Mesodermal cell (in vitro differentiated cells): ENCODE measurements at regions not wholly inside any gene's neighbourhood (a gene's known extent, or its start where the extent isn't known, plus 50 kb on each side); places are given as distances from the start of the nearest gene placed in this dataset.

Experiments
- H3K27ac ChIP-seq: 2 replicates; pipeline ENCODE4 v1.7.0; 2013; ENCODE audit warnings: mild to moderate bottlenecking, low read depth, low read length, moderate library complexity; ENCODE audit not compliant: severe bottlenecking
- H3K36me3 ChIP-seq: 2 replicates; pipeline ENCODE4 v1.7.1; 2013; ENCODE audit warnings: mild to moderate bottlenecking, low read length, moderate library complexity; ENCODE audit not compliant: control insufficient read depth, insufficient read depth
- H3K4me1 ChIP-seq: one replicate; pipeline ENCODE4 v1.7.1; 2013; ENCODE audit warnings: mild to moderate bottlenecking, low read length; ENCODE audit not compliant: insufficient read depth, control insufficient read depth, poor library complexity, severe bottlenecking
- H3K4me3 ChIP-seq: 2 replicates; pipeline ENCODE4 v1.7.0; 2013; ENCODE audit warnings: low read length, control low read depth, mild to moderate bottlenecking; ENCODE audit not compliant: insufficient read depth, poor library complexity, severe bottlenecking; ENCODE audit errors: extremely low read depth
- H3K9me3 ChIP-seq: 2 replicates; pipeline ENCODE4 v1.7.1; 2013; ENCODE audit warnings: mild to moderate bottlenecking, low read length, moderate library complexity; ENCODE audit not compliant: control insufficient read depth
- WGBS, 2 experiments: methylation state at CpG; one replicate each; pipeline ENCODE4 v1.1.5; 2013; ENCODE audit warnings: missing lambda C conversion rate in 2 of 2; ENCODE audit not compliant: insufficient coverage in 2 of 2; 5-methylcytosine and 5-hydroxymethylcytosine counted together

DNA sequence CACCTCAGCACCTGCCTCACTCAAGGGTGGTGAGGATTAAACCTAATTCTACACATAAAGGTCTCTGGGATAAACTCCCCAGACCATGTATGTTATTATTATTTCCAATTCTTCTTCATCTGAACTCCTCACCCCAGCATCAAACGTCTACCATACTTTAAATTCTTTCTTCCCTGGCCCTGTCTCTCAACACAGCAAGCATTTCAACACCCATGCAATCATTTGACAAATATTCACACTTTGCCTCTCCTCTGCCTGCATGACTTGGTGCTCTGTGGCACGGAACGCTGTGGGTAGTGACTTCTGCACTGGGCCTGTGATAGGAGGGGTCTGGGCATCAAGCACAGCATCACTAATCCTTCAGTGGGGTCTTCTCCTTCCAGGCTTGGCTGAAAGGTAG lies 490.8 kb downstream of the TNS3 start:
- no peak overlapping the region for H3K27ac ChIP-seq
- no peaks in the 10 kb centered on the region for H3K36me3 ChIP-seq
- peaks cover 3% of the 10 kb centered on the region for H3K4me1 ChIP-seq
- H3K4me3 ChIP-seq = no peak overlapping the region
- no peaks in the 10 kb centered on the region for H3K9me3 ChIP-seq
- WGBS, 2 experiments = 73 to 80% methylated on average over 1 to 3 of the region's 3 CpGs

DNA sequence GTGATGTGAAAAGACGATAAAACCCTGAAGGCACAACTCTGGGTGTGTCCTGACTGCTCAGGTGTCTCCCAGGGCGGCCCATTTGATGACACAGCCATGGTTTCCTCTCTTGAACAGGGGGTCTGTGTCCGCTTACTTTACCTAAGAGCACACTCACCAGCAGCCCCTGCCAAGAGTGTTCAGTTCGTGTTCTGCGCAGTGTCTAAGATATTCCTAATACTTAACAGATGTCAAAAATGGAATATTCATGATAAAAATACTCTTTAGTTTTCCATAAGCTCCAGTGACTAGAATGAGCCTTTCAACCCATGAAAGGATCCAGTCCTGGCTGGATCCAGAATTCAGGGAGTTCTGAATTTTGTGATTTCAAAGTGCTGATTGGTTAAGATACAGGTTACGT lies 492.4 kb downstream of the TNS3 start:
- Histone ChIP-seq H3K27ac (no peak overlapping the region), H3K4me3 (no peak overlapping the region), H3K4me1 (peaks cover 7% of the 10 kb centered on the region), H3K36me3 (no peaks in the 10 kb centered on the region), H3K9me3 (no peaks in the 10 kb centered on the region)
- 82 to 94% methylated on average over 2 to 3 of the region's 6 CpGs for WGBS, 2 experiments

DNA sequence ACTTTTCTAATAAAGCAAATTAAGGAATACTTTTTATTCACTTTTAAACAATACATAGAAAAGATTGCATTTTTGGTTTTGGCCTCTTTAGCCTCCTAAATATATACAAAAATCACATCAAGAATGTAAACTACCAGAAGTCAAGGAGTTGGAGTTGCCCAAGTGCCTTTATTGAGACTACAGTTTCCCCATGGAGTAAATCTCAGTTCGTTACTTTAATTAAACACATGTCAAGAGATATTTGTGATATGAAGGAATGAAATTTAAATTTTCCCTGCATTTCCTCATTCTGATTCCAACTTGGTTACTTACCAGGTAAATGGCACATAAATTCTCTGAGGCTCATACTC lies 492.9 kb downstream of the TNS3 start:
- H3K36me3 ChIP-seq = no peaks in the 10 kb centered on the region
- no peak overlapping the region for H3K27ac ChIP-seq
- H3K4me3 ChIP-seq = no peak overlapping the region
- H3K9me3 ChIP-seq = no peaks in the 10 kb centered on the region
- peaks cover 7% of the 10 kb centered on the region for H3K4me1 ChIP-seq
- no CpG with 5 or more reads among the region's 1 CpG for WGBS, 2 experiments

DNA sequence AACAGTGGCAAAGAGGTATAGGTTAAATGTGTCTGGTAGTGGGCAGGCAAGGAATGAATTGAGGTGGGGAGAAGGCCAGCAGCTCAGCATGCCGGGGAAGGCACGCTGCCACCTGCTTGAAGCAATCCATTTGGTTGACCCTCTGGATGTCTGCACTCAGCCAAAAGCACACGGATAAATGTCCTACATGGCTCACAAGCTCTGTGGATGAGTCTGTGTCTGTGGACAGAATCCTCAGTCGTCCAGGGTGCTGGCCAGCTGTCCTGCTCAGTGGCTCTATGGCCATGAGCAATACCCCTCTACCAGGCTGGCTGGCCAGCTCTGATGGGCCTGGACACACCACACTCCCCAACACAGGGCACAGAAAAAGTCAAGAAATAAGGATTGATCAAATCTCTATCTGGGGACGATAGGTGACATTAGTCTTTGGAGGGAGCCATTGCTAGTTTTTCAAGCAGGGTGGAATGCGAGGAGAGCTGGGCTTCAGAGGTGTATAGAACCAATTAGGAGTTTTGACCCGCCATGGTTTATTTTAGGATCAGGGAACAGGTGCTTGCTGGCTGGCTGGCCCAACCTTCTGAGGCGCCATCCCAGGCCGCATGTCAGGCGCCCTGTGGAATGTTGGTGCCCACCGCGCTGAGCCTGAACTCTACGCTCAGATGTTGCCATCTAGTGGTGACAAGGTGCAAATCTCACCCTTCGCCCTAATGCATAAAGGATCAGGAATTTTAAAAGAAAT lies 493.4 kb downstream of the TNS3 start:
- 40 to 60% methylated on average over 11 to 13 of the region's 14 CpGs for WGBS, 2 experiments
- H3K4me1 ChIP-seq = peaks cover 7% of the 10 kb centered on the region
- no peaks in the 10 kb centered on the region for H3K36me3 ChIP-seq
- H3K4me3 ChIP-seq = no peak overlapping the region
- no peak overlapping the region for H3K27ac ChIP-seq
- no peaks in the 10 kb centered on the region for H3K9me3 ChIP-seq

DNA sequence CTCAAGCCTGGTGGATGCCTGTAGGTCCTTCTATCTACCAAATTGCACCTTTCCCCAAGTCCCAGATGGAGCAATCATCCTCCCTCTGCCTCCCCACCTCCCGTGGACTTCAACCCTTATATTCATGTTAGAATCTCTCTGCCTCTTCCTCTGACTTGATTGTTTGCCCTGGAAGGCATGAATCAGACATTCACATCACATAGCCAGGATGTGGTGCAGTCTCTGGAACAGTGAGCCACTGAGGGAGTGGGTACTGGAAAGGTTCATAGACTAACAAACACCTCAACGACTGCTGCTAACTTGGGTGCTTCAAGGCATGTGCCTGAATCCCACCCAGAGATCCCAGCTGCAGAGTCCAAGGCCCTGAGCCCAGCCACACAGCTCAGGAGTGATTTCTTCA lies 494.0 kb downstream of the TNS3 start:
- Histone ChIP-seq H3K27ac (no peak overlapping the region), H3K4me1 (peaks cover 7% of the 10 kb centered on the region), H3K4me3 (no peak overlapping the region), H3K36me3 (no peaks in the 10 kb centered on the region), H3K9me3 (no peaks in the 10 kb centered on the region)
- WGBS, 2 experiments = 73 to 94% methylated on average over 2 of the region's 2 CpGs

DNA sequence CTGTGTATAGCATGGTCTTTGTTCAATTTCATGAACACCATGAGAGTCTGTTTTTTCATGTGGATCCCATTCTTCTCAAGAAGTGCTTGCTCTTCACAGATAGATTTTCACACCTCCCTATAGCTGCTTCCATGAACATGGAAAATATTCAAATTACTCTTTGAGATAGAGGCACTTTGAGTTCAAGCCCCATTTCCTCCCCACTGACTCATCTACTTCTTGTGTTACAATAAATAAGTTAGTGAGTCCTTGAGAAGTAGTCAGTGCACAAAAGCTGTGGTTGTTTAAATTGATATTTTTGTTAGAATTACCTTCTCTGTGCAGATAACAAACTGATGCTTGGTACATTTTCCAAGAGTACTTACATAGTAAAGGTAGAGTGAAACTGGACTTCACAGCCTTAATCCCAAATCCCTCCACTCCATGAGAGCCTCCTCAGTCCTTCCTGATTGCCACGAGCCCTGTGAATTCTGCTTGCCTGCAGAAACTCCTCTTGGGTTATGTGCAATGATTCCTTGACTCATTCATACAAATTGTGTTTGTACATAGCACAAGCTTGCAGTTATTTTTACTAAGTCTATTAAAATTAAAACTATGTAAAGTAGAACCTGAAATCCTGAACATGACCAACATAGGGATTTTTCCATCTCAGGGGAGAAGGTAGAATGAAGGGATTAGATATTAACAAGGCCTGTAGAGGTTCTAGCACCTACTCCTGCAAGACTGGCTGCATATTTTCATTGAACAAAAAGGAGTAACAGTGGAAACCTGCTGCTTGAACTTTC lies 496.2 kb downstream of the TNS3 start:
- no CpG with 5 or more reads among the region's 1 CpG for WGBS, 2 experiments
- Histone ChIP-seq H3K4me3 (no peak overlapping the region), H3K27ac (no peak overlapping the region), H3K9me3 (no peaks in the 10 kb centered on the region), H3K36me3 (no peaks in the 10 kb centered on the region), H3K4me1 (peaks cover 7% of the 10 kb centered on the region)

DNA sequence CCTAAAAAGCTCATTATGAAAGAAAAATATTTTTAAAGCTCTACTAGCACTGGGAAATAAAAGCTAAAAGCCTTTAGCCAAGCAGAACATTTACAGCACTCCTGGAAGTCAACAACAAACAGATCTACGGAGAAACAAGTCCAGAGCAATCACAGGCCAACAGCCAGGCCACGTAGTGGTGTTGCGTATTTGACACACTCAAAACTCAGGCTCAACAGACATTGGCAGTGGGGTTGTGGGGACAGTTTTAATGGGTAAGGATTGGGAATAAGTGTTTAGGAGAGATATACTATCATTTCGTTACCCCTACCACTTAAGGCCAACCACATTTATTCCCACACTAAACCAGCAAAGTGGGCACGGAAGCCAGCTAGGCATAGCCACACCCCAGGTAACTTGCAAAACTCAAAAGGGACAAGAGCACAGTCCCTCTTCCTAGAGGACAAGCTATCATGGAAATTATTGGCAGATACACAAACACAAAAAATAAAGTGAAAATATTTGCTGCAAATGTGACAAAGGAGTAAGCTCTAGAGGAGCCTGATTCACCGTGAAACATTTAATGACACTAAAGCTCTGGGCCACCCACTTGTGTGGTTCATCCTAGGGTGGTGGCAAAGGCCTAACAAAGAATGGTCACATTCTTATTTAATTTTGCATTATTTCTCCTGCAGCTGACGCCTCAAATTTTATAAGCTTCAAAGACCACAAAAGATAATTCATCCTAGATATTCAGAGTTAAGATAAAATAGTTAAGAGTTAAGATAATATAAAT lies 498.2 kb downstream of the TNS3 start:
- no peak overlapping the region for H3K4me3 ChIP-seq
- H3K27ac ChIP-seq = no peak overlapping the region
- H3K36me3 ChIP-seq = no peaks in the 10 kb centered on the region
- peaks cover 7% of the 10 kb centered on the region for H3K4me1 ChIP-seq
- 80 to 100% methylated on average over 1 to 2 of the region's 7 CpGs for WGBS, 2 experiments
- H3K9me3 ChIP-seq = no peaks in the 10 kb centered on the region

DNA sequence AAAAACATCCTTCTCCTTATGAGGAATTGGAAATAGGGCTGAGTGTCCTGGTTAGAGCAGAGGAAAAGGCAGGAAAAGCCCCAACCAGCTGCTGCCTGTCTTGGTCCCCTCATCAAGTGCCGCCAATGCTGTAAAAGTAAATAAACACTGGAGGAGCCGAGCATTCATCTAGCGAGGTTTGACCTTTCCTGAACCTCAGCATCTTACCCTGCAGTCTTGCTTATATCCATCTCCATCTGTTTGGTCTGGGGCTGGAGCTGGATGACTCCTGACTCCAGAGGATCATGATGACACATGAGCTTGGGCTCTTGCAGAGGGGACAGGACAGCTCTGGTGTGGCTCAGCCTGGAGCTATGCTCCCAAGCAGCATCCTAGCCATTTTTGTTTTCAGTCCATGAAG lies 501.1 kb downstream of the TNS3 start:
- Histone ChIP-seq H3K36me3 (no peaks in the 10 kb centered on the region), H3K9me3 (no peaks in the 10 kb centered on the region), H3K4me1 (peaks cover 4% of the 10 kb centered on the region), H3K27ac (no peak overlapping the region), H3K4me3 (no peak overlapping the region)
- WGBS, 2 experiments = 63 to 80% methylated on average over 1 to 3 of the region's 3 CpGs

DNA sequence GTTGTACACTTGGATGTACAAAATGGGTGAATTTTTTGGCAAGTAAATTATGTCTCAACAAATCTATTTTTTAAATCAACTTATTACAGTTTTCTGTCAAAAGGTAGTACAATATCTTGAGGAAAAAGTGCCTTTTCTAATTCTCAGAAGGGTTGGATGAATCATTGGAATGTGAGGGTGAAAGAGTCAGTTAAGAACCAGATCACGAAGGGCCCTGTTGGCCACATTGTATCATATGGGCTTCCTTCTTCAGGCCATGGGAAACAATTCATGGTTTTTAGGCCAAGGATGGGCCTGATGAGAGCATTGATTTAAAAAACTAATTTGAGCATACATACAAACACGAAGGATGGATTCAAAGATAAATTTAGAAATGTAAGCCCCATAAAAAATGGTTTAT lies 503.7 kb downstream of the TNS3 start:
- peaks cover 10% of the 10 kb centered on the region for H3K4me1 ChIP-seq
- no peaks in the 10 kb centered on the region for H3K9me3 ChIP-seq
- H3K4me3 ChIP-seq = no peak overlapping the region
- 86 to 93% methylated on average over 1 of the region's 2 CpGs for WGBS, 2 experiments
- no peak overlapping the region for H3K27ac ChIP-seq
- H3K36me3 ChIP-seq = no peaks in the 10 kb centered on the region

DNA sequence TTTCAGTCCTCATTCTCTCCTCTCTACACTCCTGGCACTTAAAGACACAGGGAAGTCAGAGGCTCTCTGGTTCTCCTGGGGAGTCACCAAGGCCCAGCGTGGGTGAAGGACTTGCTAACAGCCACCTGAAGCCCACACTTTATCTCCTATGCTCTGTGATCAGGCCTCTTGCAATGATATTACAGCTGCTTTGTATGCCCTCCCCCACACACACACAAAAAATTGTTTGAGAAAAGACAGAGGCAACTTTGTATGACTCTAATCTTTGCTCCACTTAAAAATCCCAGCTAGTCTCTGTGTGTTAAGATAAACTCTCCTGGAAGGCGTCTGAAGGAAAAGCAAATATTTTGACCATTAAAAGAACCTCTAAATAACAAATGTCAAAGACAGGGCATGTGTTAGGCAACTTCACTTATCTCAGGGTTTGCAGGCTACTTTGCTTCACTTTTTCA lies 507.2 kb downstream of the TNS3 start:
- H3K4me3 ChIP-seq = no peak overlapping the region
- no peaks in the 10 kb centered on the region for H3K36me3 ChIP-seq
- H3K9me3 ChIP-seq = no peaks in the 10 kb centered on the region
- peak overlapping the region; percentile 41 for H3K27ac ChIP-seq
- peaks cover 10% of the 10 kb centered on the region for H3K4me1 ChIP-seq
- WGBS, 2 experiments = no CpG with 5 or more reads among the region's 2 CpGs
